ENCODE measurements at regions not wholly inside any gene's neighbourhood (a gene's known extent, or its start where the extent isn't known, plus 50 kb on each side); places are given as distances from the start of the nearest gene placed in this dataset.

DNA sequence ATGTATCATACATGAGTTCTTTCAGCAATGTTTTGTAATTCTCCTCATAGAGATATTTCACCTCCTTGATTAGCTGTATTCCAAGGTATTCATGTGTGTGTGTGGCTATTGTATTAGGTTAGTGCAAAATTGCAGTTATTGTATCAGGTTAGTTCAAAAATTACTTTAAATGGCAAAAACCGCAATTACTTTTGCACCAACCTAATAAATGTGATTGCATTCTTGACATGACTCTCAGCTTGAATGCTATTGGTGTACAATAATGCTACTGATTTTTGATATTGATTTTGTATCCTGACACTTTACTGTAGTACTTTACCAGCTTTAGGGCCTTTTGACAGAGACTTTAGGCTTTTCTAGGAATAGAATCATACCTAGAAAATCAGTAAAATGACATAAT lies 297.4 kb downstream of the ZWINT start:
- TF ChIP-seq, protein P1, sequence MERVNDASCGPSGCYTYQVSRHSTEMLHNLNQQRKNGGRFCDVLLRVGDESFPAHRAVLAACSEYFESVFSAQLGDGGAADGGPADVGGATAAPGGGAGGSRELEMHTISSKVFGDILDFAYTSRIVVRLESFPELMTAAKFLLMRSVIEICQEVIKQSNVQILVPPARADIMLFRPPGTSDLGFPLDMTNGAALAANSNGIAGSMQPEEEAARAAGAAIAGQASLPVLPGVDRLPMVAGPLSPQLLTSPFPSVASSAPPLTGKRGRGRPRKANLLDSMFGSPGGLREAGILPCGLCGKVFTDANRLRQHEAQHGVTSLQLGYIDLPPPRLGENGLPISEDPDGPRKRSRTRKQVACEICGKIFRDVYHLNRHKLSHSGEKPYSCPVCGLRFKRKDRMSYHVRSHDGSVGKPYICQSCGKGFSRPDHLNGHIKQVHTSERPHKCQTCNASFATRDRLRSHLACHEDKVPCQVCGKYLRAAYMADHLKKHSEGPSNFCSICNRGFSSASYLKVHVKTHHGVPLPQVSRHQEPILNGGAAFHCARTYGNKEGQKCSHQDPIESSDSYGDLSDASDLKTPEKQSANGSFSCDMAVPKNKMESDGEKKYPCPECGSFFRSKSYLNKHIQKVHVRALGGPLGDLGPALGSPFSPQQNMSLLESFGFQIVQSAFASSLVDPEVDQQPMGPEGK (CRISPR knock-in tag; IDR thresholded peaks at IDR 0.05; ENCODE audit: borderline replicate concordance): no peak
- TF ChIP-seq, protein P2, sequence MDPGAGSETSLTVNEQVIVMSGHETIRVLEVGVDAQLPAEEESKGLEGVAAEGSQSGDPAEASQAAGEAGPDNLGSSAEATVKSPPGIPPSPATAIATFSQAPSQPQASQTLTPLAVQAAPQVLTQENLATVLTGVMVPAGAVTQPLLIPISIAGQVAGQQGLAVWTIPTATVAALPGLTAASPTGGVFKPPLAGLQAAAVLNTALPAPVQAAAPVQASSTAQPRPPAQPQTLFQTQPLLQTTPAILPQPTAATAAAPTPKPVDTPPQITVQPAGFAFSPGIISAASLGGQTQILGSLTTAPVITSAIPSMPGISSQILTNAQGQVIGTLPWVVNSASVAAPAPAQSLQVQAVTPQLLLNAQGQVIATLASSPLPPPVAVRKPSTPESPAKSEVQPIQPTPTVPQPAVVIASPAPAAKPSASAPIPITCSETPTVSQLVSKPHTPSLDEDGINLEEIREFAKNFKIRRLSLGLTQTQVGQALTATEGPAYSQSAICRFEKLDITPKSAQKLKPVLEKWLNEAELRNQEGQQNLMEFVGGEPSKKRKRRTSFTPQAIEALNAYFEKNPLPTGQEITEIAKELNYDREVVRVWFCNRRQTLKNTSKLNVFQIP (CRISPR knock-in tag; IDR thresholded peaks at IDR 0.05; ENCODE audit: borderline replicate concordance, low read depth): no peak
- TF ChIP-seq RARB (CRISPR knock-in tag; IDR thresholded peaks at IDR 0.05) (no peak), CSDC2 (CRISPR knock-in tag; IDR thresholded peaks at IDR 0.05) (no peak), ZNF8 (CRISPR knock-in tag; IDR thresholded peaks at IDR 0.05) (no peak)
